Esophagus squamous epithelium (tissue), 5 donors: ENCODE measurements at regions not wholly inside any gene's neighbourhood (a gene's known extent, or its start where the extent isn't known, plus 50 kb on each side); places are given as distances from the start of the nearest gene placed in this dataset.

Source experiments
- DNase-seq: peaks from one replicate; lab custom pipeline; 2025; lab: John Stamatoyannopoulos, UW
- H3K27ac ChIP-seq, 4 donors: fragments of 200-600 bp; sonication (generic); one replicate each; pipeline ENCODE4 v1.5.1; 2016 to 2019; ENCODE audit warnings: mild to moderate bottlenecking in 1 of 4
- H3K27me3 ChIP-seq, 4 donors: fragments of 200-600 bp; sonication (generic); 1 replicate in 3 of 4; 2 replicates in 1 of 4; pipeline versions ENCODE4 v1.5.1 to v1.6.0; 2017 to 2021; ENCODE audit warnings: antibody characterized with exemption in 1 of 4
- H3K36me3 ChIP-seq, 3 donors: fragments of 200-600 bp; sonication (generic); one replicate each; pipeline ENCODE4 v1.5.1; 2016 to 2019
- H3K4me1 ChIP-seq, 3 donors: fragments of 200-600 bp; sonication (generic); one replicate each; pipeline ENCODE4 v1.5.1; 2017 to 2019
- H3K4me3 ChIP-seq, 4 donors: fragments of 200-600 bp; sonication (generic); 1 replicate in 3 of 4; 2 replicates in 1 of 4; pipeline ENCODE4 v1.5.1; 2016 to 2019; ENCODE audit warnings: mild to moderate bottlenecking in 2 of 4, moderate library complexity in 1 of 4
- H3K9me3 ChIP-seq, 3 donors: fragments of 200-600 bp; sonication (generic); one replicate each; pipeline ENCODE4 v1.5.1; 2016 to 2019
- POLR2A ChIP-seq, 4 donors: fragments of 450-650 bp; IDR thresholded peaks; one replicate each; pipeline ENCODE4 v1.6.1; 2017; ENCODE audit warnings: antibody characterized with exemption in 4 of 4, mild to moderate bottlenecking in 4 of 4, moderate library complexity in 3 of 4
- WGBS, 2 donors: methylation state at CpG; one replicate each; pipeline ENCODE4 v1.1.5; 2018; 5-methylcytosine and 5-hydroxymethylcytosine counted together
- intact Hi-C: fragments of 100-400 bp; cut with DNase I; formaldehyde crosslinking; loops from one replicate; pipeline ENCODE4 v1.15.0; 2022
- TF ChIP-seq, protein P1 (sequence below), 6 experiments: fragments of 450-650 bp in 4 of 6; fragments of 200-600 bp in 2 of 6; sonication (generic) in 2 of 6; IDR thresholded peaks; one replicate each; pipeline ENCODE4 v1.5.1; 2016 to 2019; ENCODE audit warnings: antibody characterized with exemption in 6 of 6, mild to moderate bottlenecking in 4 of 6, moderate library complexity in 4 of 6
- donor health status: DM: yes; HTN: yes; CAD: no.

DNA sequence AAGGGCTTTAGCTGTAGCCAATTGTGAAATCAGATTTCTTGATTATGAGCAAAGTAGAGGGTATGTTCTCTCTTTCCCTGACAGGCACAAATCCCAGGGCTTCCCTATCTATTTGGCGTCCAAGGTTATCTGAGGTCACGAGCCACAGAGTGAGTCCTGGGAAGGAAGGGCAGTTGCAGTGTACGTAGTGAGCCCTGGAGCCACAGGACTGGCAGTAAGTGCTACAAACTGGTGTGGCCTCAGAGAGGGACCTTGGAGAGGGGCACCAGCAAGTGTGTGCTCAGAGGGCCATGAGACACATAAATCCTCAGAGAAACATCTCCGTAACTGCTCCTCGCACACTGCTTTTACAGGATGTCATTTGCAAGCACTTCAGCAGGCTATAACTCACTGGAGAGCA, 115.5 kb upstream of the SH3BP4 start:
- H3K36me3 ChIP-seq: no peaks in the 10 kb centered on the region
- no peak overlapping the region for H3K4me3 ChIP-seq
- no peak overlapping the region for H3K27ac ChIP-seq
- H3K27me3 ChIP-seq: no peaks in the 10 kb centered on the region
- H3K4me1 ChIP-seq: peaks cover 0 to 13% (median 4%) of the 10 kb centered on the region in 3 donors
- H3K9me3 ChIP-seq: no peaks in the 10 kb centered on the region
- WGBS, 2 donors: 41 to 74% methylated on average over 3 to 5 of the region's 5 CpGs
- intact Hi-C loops: no loop called here
- DNase-seq: no peak
- TF ChIP-seq, protein P1, sequence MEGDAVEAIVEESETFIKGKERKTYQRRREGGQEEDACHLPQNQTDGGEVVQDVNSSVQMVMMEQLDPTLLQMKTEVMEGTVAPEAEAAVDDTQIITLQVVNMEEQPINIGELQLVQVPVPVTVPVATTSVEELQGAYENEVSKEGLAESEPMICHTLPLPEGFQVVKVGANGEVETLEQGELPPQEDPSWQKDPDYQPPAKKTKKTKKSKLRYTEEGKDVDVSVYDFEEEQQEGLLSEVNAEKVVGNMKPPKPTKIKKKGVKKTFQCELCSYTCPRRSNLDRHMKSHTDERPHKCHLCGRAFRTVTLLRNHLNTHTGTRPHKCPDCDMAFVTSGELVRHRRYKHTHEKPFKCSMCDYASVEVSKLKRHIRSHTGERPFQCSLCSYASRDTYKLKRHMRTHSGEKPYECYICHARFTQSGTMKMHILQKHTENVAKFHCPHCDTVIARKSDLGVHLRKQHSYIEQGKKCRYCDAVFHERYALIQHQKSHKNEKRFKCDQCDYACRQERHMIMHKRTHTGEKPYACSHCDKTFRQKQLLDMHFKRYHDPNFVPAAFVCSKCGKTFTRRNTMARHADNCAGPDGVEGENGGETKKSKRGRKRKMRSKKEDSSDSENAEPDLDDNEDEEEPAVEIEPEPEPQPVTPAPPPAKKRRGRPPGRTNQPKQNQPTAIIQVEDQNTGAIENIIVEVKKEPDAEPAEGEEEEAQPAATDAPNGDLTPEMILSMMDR (IDR thresholded peaks at IDR 0.05): no peak
- no peak for TF ChIP-seq POLR2A (IDR thresholded peaks at IDR 0.05)

DNA sequence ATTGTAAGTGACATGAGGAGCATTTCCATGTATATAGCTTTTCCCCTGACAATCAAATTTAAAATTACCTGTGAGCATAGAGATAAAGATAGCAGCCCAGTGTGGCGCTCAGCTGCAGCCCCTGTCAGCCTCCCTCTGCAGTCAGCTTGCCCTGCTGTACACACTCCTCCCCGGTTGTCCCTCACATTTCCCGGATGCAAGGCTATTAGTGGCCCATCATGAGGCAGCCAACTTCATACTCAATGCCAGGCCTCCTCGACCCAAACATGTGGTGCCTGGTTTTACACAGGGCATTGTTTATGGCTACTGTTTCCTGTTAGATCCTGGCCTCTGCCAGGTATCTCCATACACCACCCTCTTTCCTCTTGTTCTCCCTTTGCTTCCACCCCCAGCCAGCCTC, 116.1 kb upstream of the SH3BP4 start:
- WGBS, 2 donors: 80 to 87% methylated on average over 4 of the region's 4 CpGs
- no peaks in the 10 kb centered on the region for H3K27me3 ChIP-seq
- peaks cover 0 to 8% (median 4%) of the 10 kb centered on the region in 3 donors for H3K4me1 ChIP-seq
- no peak for DNase-seq
- no peak overlapping the region for H3K27ac ChIP-seq
- intact Hi-C loops: no loop called here
- no peak overlapping the region for H3K4me3 ChIP-seq
- no peaks in the 10 kb centered on the region for H3K9me3 ChIP-seq
- H3K36me3 ChIP-seq: no peaks in the 10 kb centered on the region
- TF ChIP-seq POLR2A (IDR thresholded peaks at IDR 0.05): no peak
- TF ChIP-seq, protein P1 (IDR thresholded peaks at IDR 0.05): no peak

DNA sequence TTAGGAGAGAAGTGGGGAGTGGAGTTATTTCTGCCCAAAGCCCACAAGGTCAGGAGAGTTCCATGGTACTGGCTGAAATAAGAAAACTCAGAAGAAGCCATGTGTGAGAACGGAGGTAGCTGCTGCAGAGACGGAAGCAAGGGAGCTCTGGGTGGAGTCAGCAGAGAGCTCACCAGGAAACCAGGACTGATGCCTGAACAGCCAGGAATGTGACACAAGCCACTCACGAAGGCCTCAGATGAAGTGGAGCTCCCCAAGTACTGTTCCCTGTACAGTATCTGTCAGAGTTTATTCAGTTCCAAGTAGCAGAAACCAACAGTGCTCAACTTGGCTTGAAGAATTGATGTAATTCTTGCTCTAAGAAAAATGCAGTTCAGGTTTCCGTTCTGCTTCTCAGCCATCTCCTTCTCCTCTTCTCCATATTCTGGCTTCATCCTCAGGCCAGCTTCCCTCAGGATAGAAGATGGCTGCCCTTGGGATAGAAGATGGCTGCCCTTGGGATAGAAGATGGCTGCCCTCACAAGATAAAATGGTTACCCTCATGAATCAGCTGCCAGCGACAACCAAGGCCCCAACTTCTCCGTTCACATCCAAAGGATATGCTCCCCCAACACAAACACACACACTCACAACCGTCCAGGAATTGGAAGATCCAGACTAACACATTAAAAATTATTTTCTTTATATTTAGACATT, 117.4 kb upstream of the SH3BP4 start:
- Histone ChIP-seq H3K27me3 (no peaks in the 10 kb centered on the region), H3K36me3 (no peaks in the 10 kb centered on the region), H3K4me1 (no peaks in the 10 kb centered on the region), H3K9me3 (no peaks in the 10 kb centered on the region), H3K4me3 (no peak overlapping the region), H3K27ac (no peak overlapping the region)
- no peak for TF ChIP-seq POLR2A (IDR thresholded peaks at IDR 0.05)
- TF ChIP-seq, protein P1 (IDR thresholded peaks at IDR 0.05): no peak
- intact Hi-C loops: no loop called here
- DNase-seq: no peak
- WGBS, 2 donors: 92 to 94% methylated on average over 7 of the region's 7 CpGs

DNA sequence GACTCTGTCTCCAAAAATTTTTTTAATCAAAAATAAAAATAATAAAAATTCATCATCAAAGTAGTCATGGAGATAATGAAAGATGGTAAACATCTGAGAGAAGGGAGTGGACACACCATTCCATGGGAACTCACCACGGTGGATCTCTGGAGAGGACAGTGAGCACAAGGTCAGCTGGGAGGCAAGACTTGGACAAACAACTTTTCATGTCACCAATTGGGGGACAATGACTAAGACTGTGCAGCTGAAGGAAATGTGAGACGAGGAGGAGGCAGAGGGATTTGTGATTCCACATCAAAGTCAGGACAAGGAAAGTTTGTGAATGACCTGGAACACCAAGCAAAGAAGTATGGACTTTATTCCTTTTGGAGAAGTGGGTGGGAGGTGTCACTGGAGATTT, 121.0 kb upstream of the SH3BP4 start:
- Histone ChIP-seq H3K9me3 (no peaks in the 10 kb centered on the region), H3K4me1 (no peaks in the 10 kb centered on the region), H3K36me3 (no peaks in the 10 kb centered on the region), H3K27me3 (peaks cover 0 to 4% (median 0%) of the 10 kb centered on the region in 4 donors), H3K4me3 (no peak overlapping the region), H3K27ac (no peak overlapping the region)
- intact Hi-C loops: no loop called here
- 75 to 90% methylated on average over 2 of the region's 2 CpGs for WGBS, 2 donors
- DNase-seq: no peak
- TF ChIP-seq, protein P1 (IDR thresholded peaks at IDR 0.05): no peak
- no peak for TF ChIP-seq POLR2A (IDR thresholded peaks at IDR 0.05)

DNA sequence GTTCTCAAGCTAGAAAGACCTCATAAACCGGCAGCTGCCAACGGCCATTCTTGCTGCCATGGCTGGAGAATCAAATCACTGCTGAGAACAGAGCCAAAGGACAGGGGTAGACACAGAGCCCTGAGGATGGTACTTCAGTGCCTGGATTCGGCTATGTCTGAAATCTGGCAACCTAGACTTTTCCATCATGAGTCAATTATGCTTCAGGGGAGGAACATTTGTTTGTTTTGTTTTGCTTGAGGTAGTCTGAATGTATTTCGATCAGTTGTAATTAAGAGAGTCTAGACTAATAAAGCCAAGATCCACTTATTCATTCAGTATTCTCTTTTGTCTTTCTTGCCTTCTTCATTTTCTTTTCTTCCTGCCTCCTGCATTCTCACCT, 122.8 kb upstream of the SH3BP4 start:
- Histone ChIP-seq H3K27ac (no peak overlapping the region), H3K27me3 (peaks cover 0 to 4% (median 0%) of the 10 kb centered on the region in 4 donors), H3K4me3 (no peak overlapping the region), H3K36me3 (no peaks in the 10 kb centered on the region), H3K4me1 (peaks cover 0 to 2% (median 1%) of the 10 kb centered on the region in 3 donors), H3K9me3 (no peaks in the 10 kb centered on the region)
- intact Hi-C loops: no loop called here
- 46 to 49% methylated on average over 4 of the region's 4 CpGs for WGBS, 2 donors
- no peak for TF ChIP-seq POLR2A (IDR thresholded peaks at IDR 0.05)
- TF ChIP-seq, protein P1 (IDR thresholded peaks at IDR 0.05): no peak
- DNase-seq: no peak
